Nucleus accumbens (tissue), 56 donors: ENCODE measurements at regions not wholly inside any gene's neighbourhood (a gene's known extent, or its start where the extent isn't known, plus 50 kb on each side); places are given as distances from the start of the nearest gene placed in this dataset.
A peak's percentile ranks its signal among the peaks of the same experiment; 100 is the strongest.

ENCODE experiments used
- DNase-seq, 56 donors: peaks; one replicate each; lab custom pipeline; 2025; lab: John Stamatoyannopoulos, UW

- no peak for DNase-seq
Measured at GRCh38 chr9:111150181-111150580, 111.9 kb upstream of the LPAR1 start.

- DNase-seq, result no peak
Measured at GRCh38 chr9:111149018-111149759, 110.9 kb upstream of the LPAR1 start.

- no peak for DNase-seq
Measured at GRCh38 chr9:111148052-111149017, 110.1 kb upstream of the LPAR1 start.

GRCh38 chr9:111147041-111147440, 108.8 kb upstream of the LPAR1 start:
- no peak for DNase-seq

- no peak for DNase-seq
Measured at GRCh38 chr9:111144741-111145140, 106.5 kb upstream of the LPAR1 start.

- no peak for DNase-seq
Measured at GRCh38 chr9:111136180-111136579, 97.9 kb upstream of the LPAR1 start.

GRCh38 chr9:111131211-111131610, 92.9 kb upstream of the LPAR1 start:
- no peak for DNase-seq

- DNase-seq, result no peak
Measured at GRCh38 chr9:111120526-111120925, 82.3 kb upstream of the LPAR1 start.

- no peak for DNase-seq
Measured at GRCh38 chr9:111118256-111118948, 80.1 kb upstream of the LPAR1 start.

- no peak for DNase-seq
Measured at GRCh38 chr9:111114486-111114885, 76.2 kb upstream of the LPAR1 start.

GRCh38 chr9:111113712-111114111, 75.4 kb upstream of the LPAR1 start:
- no peak for DNase-seq

GRCh38 chr9:111110805-111111204, 72.5 kb upstream of the LPAR1 start:
- no peak for DNase-seq

- DNase-seq, result no peak
Measured at GRCh38 chr9:111108946-111109345, 70.7 kb upstream of the LPAR1 start.

GRCh38 chr9:111107141-111107540, 68.9 kb upstream of the LPAR1 start:
- DNase-seq, result no peak

GRCh38 chr9:111106202-111106601, 67.9 kb upstream of the LPAR1 start:
- DNase-seq, result peak in 1 of 56 donors; percentile 4

- DNase-seq, result no peak
Measured at GRCh38 chr9:111102793-111103464, 64.7 kb upstream of the LPAR1 start.

GRCh38 chr9:111099199-111100008, 61.1 kb upstream of the LPAR1 start:
- no peak for DNase-seq

- DNase-seq, result no peak
Measured at GRCh38 chr9:111098093-111098492, 59.8 kb upstream of the LPAR1 start.

- no peak for DNase-seq
Measured at GRCh38 chr9:111096051-111096450, 57.8 kb upstream of the LPAR1 start.

GRCh38 chr9:111095441-111095840, 57.2 kb upstream of the LPAR1 start:
- DNase-seq, result no peak
